Activated T-cell treated with anti-CD3 and anti-CD28 coated beads, Interleukin-2, amount 50 U/mL, for 4 hours (primary cell): ENCODE measurements at regions not wholly inside any gene's neighbourhood (a gene's known extent, or its start where the extent isn't known, plus 50 kb on each side); places are given as distances from the start of the nearest gene placed in this dataset.

ENCODE experiments used
- ATAC-seq, 2 donors: fragments of 200-7000 bp; cut with Tn5 transposase; one replicate each; pipeline ENCODE4 v1.10.0; 2021
- DNase-seq: peaks from one replicate; pipeline ENCODE4 v3.0.0-alpha.2; 2020
- H3K27me3 Mint-ChIP-seq: one replicate; pipeline ENCODE4 v1.8.0; 2021; ENCODE audit warnings: low read depth, mixed read lengths
- H3K36me3 Mint-ChIP-seq: one replicate; pipeline ENCODE4 v1.8.0; 2022; ENCODE audit warnings: mixed read lengths; ENCODE audit not compliant: insufficient read depth
- H3K4me1 Mint-ChIP-seq: one replicate; pipeline ENCODE4 v1.8.0; 2021; ENCODE audit warnings: low read depth, mixed read lengths
- H3K4me3 Mint-ChIP-seq: one replicate; pipeline ENCODE4 v1.8.0; 2021; ENCODE audit warnings: mild to moderate bottlenecking, moderate library complexity, mixed read lengths
- H3K9me3 Mint-ChIP-seq: one replicate; pipeline ENCODE4 v1.8.0; 2021; ENCODE audit warnings: mixed read lengths

DNA sequence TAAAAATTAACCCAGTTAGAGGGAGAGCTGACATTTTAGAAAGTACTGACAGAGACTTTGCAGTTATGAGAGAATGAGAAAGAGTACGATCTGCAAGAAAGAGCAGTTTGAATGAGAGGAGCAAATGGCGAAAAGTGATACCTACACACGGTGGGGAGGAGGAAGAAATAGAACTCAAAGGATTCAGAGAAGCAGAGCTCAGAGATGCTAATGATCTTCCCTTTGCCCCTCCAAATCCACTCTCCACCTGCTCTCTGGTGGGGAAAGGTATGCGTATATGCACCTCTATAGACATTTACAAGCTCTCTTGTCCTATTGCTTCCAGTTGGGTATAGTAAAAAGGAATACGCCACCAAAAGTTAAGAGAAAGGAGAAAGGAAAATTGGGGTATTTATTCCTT is 123.3 kb upstream of the TTC14 start:
- Mint-ChIP-seq H3K4me3 (no peak overlapping the region), H3K9me3 (peaks cover under 1% of the 10 kb centered on the region), H3K27me3 (no peaks in the 10 kb centered on the region), H3K36me3 (no peaks in the 10 kb centered on the region), H3K4me1 (no peaks in the 10 kb centered on the region)
- DNase-seq (no peak), ATAC-seq (no peak)

DNA sequence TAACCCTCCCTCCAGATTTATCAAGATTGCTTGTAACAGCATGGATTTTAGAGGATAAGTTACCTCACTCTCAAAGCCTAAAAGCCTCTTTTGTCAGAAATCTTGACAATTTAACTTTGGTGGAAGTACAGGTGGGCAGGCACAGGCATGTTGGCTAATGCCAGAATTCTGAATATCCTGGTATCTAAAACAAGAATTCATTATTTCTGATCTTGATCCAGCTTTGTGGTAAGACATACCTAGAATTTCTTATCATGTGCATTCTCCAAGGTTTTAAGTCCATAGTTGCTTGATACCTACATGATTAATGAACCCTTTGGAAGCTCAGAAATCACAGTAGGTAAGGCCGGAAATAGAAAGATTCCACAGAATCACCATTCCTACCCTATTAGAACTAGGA is 109.9 kb upstream of the TTC14 start:
- Mint-ChIP-seq H3K27me3 (no peaks in the 10 kb centered on the region), H3K4me1 (no peaks in the 10 kb centered on the region), H3K4me3 (no peak overlapping the region), H3K9me3 (peaks cover 5% of the 10 kb centered on the region), H3K36me3 (no peaks in the 10 kb centered on the region)
- ATAC-seq (no peak), DNase-seq (no peak)

GRCh38 chr3:180496995-180497394 is 105.0 kb upstream of the TTC14 start:
- no peak for DNase-seq
- Mint-ChIP-seq H3K27me3 (no peaks in the 10 kb centered on the region), H3K4me1 (no peaks in the 10 kb centered on the region), H3K4me3 (no peak overlapping the region), H3K9me3 (peaks cover 19% of the 10 kb centered on the region), H3K36me3 (no peaks in the 10 kb centered on the region)
- ATAC-seq, result no peak

- Mint-ChIP-seq H3K4me1 (no peaks in the 10 kb centered on the region), H3K9me3 (peaks cover 13% of the 10 kb centered on the region), H3K36me3 (no peaks in the 10 kb centered on the region), H3K4me3 (no peak overlapping the region), H3K27me3 (no peaks in the 10 kb centered on the region)
- DNase-seq, result no peak
- no peak for ATAC-seq
These were observed 85.6 kb upstream of the TTC14 start for GRCh38 chr3:180516368-180516767.

DNA sequence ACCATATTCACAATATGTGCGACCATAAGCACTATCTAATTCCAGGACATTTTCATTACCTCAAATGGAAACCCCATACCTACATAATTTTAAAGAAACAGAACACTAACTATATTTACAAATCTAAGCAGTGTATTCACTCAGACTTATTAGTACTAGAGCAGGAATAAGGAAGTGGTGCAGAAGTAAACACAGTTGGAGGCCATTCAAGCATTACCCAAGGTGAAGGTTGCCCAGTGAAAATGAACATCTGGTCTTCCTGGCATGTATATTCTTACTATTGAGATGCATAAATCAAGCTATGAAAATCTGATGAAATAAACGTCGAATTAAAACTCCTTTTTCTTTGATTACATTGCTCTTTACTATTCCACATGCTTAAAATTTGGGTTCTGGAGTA is 78.9 kb upstream of the TTC14 start:
- peaks cover 19% of the 10 kb centered on the region for H3K9me3 Mint-ChIP-seq
- no peak for DNase-seq
- no peak overlapping the region for H3K4me3 Mint-ChIP-seq
- ATAC-seq, result no peak
- H3K27me3 Mint-ChIP-seq, result no peaks in the 10 kb centered on the region
- no peaks in the 10 kb centered on the region for H3K4me1 Mint-ChIP-seq
- no peaks in the 10 kb centered on the region for H3K36me3 Mint-ChIP-seq

- H3K27me3 Mint-ChIP-seq, result peaks cover 2% of the 10 kb centered on the region
- no peaks in the 10 kb centered on the region for H3K36me3 Mint-ChIP-seq
- H3K4me1 Mint-ChIP-seq, result no peaks in the 10 kb centered on the region
- ATAC-seq (no peak), DNase-seq (no peak)
- H3K4me3 Mint-ChIP-seq, result no peak overlapping the region
- H3K9me3 Mint-ChIP-seq, result peaks cover 6% of the 10 kb centered on the region
These were observed 73.1 kb upstream of the TTC14 start for GRCh38 chr3:180528843-180529242.

DNA sequence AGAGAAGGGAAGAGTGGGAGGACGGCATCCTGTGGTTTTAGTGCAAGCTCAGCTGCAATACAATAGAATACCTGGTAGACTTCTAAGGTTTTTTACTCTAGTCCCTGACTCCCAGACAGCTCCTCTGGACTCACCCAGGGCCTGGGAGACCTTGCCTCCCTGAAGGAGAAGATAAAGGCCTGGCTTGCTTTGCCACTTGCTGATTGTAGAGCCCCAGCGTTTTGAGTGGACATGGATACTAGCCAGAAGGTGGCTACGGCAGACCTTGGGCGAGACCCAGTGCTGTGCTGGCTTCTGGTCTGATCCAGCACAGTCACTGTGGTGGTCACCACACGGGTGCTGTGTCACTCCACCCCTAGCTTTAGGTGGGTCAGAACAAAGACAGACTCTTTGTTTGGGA is 72.2 kb upstream of the TTC14 start:
- Mint-ChIP-seq H3K4me3 (no peak overlapping the region), H3K36me3 (no peaks in the 10 kb centered on the region), H3K4me1 (no peaks in the 10 kb centered on the region), H3K27me3 (peaks cover 2% of the 10 kb centered on the region), H3K9me3 (peaks cover 6% of the 10 kb centered on the region)
- ATAC-seq (no peak), DNase-seq (no peak)

GRCh38 chr3:180530276-180530675 is 71.7 kb upstream of the TTC14 start:
- H3K36me3 Mint-ChIP-seq, result no peaks in the 10 kb centered on the region
- peaks cover 6% of the 10 kb centered on the region for H3K9me3 Mint-ChIP-seq
- no peak overlapping the region for H3K4me3 Mint-ChIP-seq
- DNase-seq (no peak), ATAC-seq (no peak)
- H3K4me1 Mint-ChIP-seq, result no peaks in the 10 kb centered on the region
- peaks cover 2% of the 10 kb centered on the region for H3K27me3 Mint-ChIP-seq

DNA sequence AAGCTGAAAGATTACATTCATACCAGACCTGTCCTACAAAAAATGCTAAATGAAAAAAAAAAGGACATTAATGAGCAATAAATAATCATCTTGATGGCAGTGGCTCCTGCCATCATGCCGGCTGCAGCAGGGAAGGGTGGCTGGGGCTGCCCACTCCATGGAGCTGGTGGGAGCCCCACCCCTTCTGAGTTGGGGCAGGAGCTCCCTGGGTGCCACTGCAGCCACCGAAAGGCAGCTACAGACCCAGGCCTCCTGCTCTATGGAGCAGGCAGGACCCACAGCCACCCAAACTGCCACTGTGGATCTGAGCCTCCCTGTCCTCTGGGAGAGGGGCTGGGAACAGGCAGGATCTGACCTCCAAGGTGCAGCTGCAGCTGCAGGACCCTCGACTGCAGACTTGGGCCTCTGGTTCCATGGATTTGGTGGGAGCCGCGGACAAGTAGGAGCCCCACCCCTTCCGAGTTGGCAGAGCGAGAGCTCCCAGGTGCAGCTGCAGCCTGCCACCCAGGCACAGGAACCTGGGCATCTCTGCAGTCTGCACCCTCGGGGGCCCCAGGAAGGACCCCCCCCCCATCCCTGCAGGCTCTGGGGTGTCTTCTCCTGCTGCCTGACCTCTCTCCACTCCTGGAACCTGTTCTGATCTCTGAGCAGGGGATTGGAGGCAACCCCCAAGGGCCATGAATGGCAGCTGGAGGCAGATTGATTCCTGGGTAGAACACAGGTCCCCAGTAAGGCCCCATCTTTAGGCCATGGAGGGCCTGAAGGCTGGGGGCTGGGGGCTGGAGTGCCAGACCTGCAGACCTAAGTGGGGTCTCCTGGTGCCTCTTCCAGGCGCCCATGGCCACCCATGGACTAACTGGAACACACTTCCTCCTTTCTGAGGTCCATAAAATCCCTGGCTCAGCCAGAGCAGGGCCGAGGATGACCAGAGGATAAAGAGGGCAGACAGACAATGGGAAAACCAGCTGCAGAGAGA is 70.4 kb upstream of the TTC14 start:
- DNase-seq, result no peak
- peaks cover 2% of the 10 kb centered on the region for H3K27me3 Mint-ChIP-seq
- H3K4me3 Mint-ChIP-seq, result no peak overlapping the region
- H3K36me3 Mint-ChIP-seq, result no peaks in the 10 kb centered on the region
- no peaks in the 10 kb centered on the region for H3K4me1 Mint-ChIP-seq
- ATAC-seq, result no peak
- no peaks in the 10 kb centered on the region for H3K9me3 Mint-ChIP-seq

DNA sequence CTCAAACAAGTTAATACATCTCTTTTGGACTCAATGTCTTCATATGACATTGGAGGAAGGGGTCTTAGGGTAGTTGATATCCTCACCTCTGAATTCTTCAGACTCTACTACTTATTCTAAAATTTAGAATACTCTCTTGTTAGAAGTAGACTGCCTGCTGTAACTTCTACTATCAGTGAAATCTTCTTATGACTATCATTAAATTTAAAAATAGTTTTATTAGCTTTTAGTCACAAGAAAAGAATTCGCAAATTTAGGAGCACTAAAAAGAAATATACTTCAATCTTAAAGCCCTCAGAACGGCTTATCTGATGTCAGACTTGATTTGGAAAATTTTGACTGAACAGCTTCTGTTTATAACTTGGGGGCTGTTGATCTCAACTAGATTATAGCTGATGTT is 67.1 kb upstream of the TTC14 start:
- ATAC-seq, result no peak
- H3K4me3 Mint-ChIP-seq, result no peak overlapping the region
- no peak for DNase-seq

DNA sequence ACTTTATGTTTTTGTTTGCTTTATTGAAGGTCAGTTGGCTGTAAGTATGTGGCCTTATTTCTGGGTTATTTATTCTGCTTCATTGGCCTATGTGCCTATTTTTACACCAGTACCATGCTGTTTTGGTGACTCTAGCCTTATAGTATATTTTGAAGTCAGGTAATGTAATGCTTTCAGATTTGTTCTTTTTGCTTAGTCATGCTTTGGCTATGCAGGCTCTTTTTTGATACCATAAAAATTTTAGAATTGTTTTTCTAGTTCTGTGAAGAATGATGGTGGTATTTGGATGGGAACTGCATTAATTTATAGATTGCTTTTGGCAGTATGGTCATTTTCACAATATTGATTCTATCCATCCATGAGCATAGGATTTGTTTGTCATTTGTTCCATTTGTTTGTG is 63.5 kb upstream of the TTC14 start:
- Mint-ChIP-seq H3K27me3 (no peaks in the 10 kb centered on the region), H3K36me3 (no peaks in the 10 kb centered on the region), H3K9me3 (no peaks in the 10 kb centered on the region), H3K4me3 (no peak overlapping the region), H3K4me1 (no peaks in the 10 kb centered on the region)
- ATAC-seq (no peak), DNase-seq (no peak)

More for the DNA sequence above, 67.1 kb upstream of the TTC14 start:
- H3K36me3 Mint-ChIP-seq, result no peaks in the 10 kb centered on the region
- no peaks in the 10 kb centered on the region for H3K4me1 Mint-ChIP-seq
- H3K27me3 Mint-ChIP-seq, result no peaks in the 10 kb centered on the region
- no peaks in the 10 kb centered on the region for H3K9me3 Mint-ChIP-seq

DNA sequence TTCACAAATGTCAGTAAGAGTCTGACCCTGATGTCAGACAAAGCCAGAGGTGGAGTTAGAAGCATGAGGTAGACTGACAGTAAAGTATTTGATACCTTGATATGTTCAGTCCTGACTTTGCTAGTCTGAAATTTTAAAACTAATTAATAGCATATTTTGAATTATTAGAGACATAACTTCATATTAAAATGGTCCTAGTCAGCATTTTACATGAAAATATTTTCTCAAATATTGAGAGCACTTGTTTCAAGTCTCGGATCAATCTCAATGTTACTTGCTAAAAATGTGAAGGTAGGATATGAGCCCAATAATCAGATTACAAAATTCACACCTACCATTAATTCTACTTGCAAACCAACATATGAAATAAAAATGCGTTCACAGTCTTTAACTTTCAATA is 58.1 kb upstream of the TTC14 start:
- H3K27me3 Mint-ChIP-seq, result peaks cover 4% of the 10 kb centered on the region
- no peaks in the 10 kb centered on the region for H3K4me1 Mint-ChIP-seq
- ATAC-seq (no peak), DNase-seq (no peak)
- H3K36me3 Mint-ChIP-seq, result no peaks in the 10 kb centered on the region
- no peaks in the 10 kb centered on the region for H3K9me3 Mint-ChIP-seq
- H3K4me3 Mint-ChIP-seq, result no peak overlapping the region

DNA sequence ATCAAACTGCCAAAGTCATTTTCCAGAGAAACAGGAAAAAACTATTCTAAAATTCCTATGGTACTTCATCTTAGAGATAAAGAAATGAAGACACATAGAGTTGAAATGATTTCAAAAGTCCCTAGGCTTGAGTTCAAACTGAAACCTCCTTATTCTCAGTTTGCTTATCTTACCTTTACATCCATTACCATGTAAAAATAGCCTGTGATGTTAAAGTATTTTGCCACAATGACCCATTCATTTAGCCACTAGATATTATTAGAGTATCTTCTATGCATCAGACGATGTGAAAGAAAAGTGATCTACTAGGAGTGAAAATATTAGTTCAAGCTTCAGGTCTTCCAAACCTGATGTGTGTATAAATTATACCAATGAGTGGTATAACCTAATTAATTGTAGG is 55.1 kb upstream of the TTC14 start:
- ATAC-seq, result no peak
- no peak for DNase-seq
- no peaks in the 10 kb centered on the region for H3K9me3 Mint-ChIP-seq
- peaks cover 4% of the 10 kb centered on the region for H3K27me3 Mint-ChIP-seq
- no peaks in the 10 kb centered on the region for H3K4me1 Mint-ChIP-seq
- H3K36me3 Mint-ChIP-seq, result no peaks in the 10 kb centered on the region
- H3K4me3 Mint-ChIP-seq, result no peak overlapping the region

- DNase-seq, result no peak
- no peak for ATAC-seq
- no peak overlapping the region for H3K4me3 Mint-ChIP-seq
These were observed 53.9 kb upstream of the TTC14 start for GRCh38 chr3:180548050-180548449.

More at GRCh38 chr3:180548050-180548449, 53.9 kb upstream of the TTC14 start:
- Mint-ChIP-seq H3K36me3 (no peaks in the 10 kb centered on the region), H3K9me3 (no peaks in the 10 kb centered on the region), H3K4me1 (no peaks in the 10 kb centered on the region), H3K27me3 (peaks cover 4% of the 10 kb centered on the region)
